ENCODE measurements at regions not wholly inside any gene's neighbourhood (a gene's known extent, or its start where the extent isn't known, plus 50 kb on each side); places are given as distances from the start of the nearest gene placed in this dataset.

DNA sequence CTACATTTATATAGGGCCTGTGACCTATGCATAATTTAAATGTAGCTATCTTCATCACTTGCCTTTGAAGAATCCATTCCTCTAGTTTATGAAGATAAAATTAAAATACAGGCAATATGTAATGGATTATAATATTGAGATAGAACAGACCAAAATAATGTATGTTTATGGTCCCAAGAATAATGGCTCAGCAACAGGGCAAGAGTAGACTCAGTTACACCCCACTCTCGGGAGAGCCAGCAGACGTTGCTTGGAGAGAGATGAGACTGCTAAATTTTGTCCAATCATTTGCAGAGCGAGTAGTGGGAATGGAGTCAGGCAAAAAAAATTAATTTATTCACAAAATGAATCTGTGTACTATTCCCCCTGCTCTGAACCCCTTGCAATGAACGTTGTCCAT lies 223.2 kb upstream of the FAT4 start:
- Histone ChIP-seq H3K9ac (ENCODE audit: low read depth, low read length) (no peak overlapping the region), H4K20me1 (ENCODE audit: insufficient read depth, low read length) (no peaks in the 10 kb centered on the region), H3K56ac (ENCODE audit: extremely low read depth, insufficient read depth, low read length) (no peak overlapping the region), H3K4ac (ENCODE audit: low read depth, low read length) (no peak overlapping the region), H4K5ac (ENCODE audit: low read depth, low read length) (no peak overlapping the region), H2AK9ac (replicated peaks; ENCODE audit: low read depth, low read length, poor library complexity) (no peak overlapping the region), H3K4me3 (ENCODE audit: insufficient read depth, low read depth, low read length) (no peak overlapping the region), H2BK20ac (ENCODE audit: low read depth, low read length) (no peak overlapping the region), H3K23ac (ENCODE audit: low read depth, low read length) (no peak overlapping the region), H3K18ac (ENCODE audit: low read depth, low read length) (no peak overlapping the region), H2AFZ (replicated peaks; ENCODE audit: low read length, poor library complexity) (no peak overlapping the region), H3K27ac (ENCODE audit: insufficient read depth, low read length) (no peak overlapping the region), H2AK5ac (ENCODE audit: low read depth, low read length) (no peak overlapping the region), H2BK120ac (ENCODE audit: low read depth, low read length) (no peak overlapping the region), H3K9me3 (ENCODE audit: control insufficient read depth, insufficient read depth, low read length) (no peaks in the 10 kb centered on the region), H3K9me1 (ENCODE audit: insufficient read depth, low read length) (no peaks in the 10 kb centered on the region), H3K79me1 (ENCODE audit: low read depth in 1 of 2, low read length in 2 of 2) (no peaks in the 10 kb centered on the region), H2BK15ac (ENCODE audit: low read depth, low read length) (no peak overlapping the region), H4K91ac (ENCODE audit: insufficient read depth, low read depth, low read length) (no peak overlapping the region), H4K8ac (ENCODE audit: low read depth in 2 of 2, low read length in 2 of 2) (no peak overlapping the region), H3K36me3 (ENCODE audit: control insufficient read depth, insufficient read depth, low read length) (no peaks in the 10 kb centered on the region), H3K27me3 (ENCODE audit: control insufficient read depth, insufficient read depth, low read length) (no peaks in the 10 kb centered on the region), H3K4me2 (ENCODE audit: low read depth, low read length) (no peak overlapping the region), H3K4me1 (ENCODE audit: control insufficient read depth, insufficient read depth, low read length) (no peaks in the 10 kb centered on the region), H2BK5ac (ENCODE audit: low read depth, low read length, poor library complexity, severe bottlenecking) (no peak overlapping the region), H3K14ac (replicated peaks; ENCODE audit: low read depth, low read length) (no peak overlapping the region)
- in situ Hi-C loops (cut with MboI; ENCODE audit: low sequenced_read_pairs), result no loop called here
- no peak for DNase-seq
- ChIA-PET CTCF (interaction anchor here (0.7 kb wide), 1 partner anchor 125 kb away, joined by 3 read pairs; no protein-coding TSS in a partner anchor), POLR2A (ENCODE audit: unreplicated experiment) (no interaction called here)
- no peak for TF ChIP-seq CEBPB (IDR thresholded peaks at IDR 0.05; ENCODE audit: low read depth, low read length)
- no peak for TF ChIP-seq RCOR1 (IDR thresholded peaks at IDR 0.05; ENCODE audit: insufficient replicate concordance, low read length)
- no peak for TF ChIP-seq MAZ (IDR thresholded peaks at IDR 0.05; ENCODE audit: borderline replicate concordance, low read depth, low read length)
- intact Hi-C loops (cut with micrococcal nuclease), result no loop called here
- no CpG with 5 or more reads among the region's 4 CpGs for WGBS, 2 experiments (ENCODE audit: extremely low coverage in 2 of 2, insufficient read length in 1 of 2)
- BruUV-seq (replicated peaks), result no TSS peak
- no peak for ATAC-seq (ENCODE audit: low read depth)
- dilution Hi-C loops (cut with HindIII; ENCODE audit: low sequenced_read_pairs, unreplicated experiment), result no loop called here

Data from IMR-90 (cell line).